Left lung (tissue), 4 donors: ENCODE measurements at regions not wholly inside any gene's neighbourhood (a gene's known extent, or its start where the extent isn't known, plus 50 kb on each side); places are given as distances from the start of the nearest gene placed in this dataset.

Experiments
- ATAC-seq: fragments of 200-7000 bp; cut with Tn5 transposase; one replicate; pipeline ENCODE4 v1.9.1; 2020; ENCODE audit warnings: moderate library complexity
- DNase-seq, 4 donors: peaks; one replicate each; pipeline ENCODE4 v3.0.0-alpha.2; 2013 to 2020
- H3K27ac ChIP-seq, 2 donors: fragments of 200-600 bp; sonication (generic) in 1 of 2; one replicate each; pipeline versions ENCODE4 v1.5.0 to v1.8.0; 2020 to 2021
- H3K27me3 ChIP-seq, 2 donors: fragments of 200-600 bp; sonication (generic) in 1 of 2; one replicate each; pipeline versions ENCODE4 v1.5.0 to v1.8.0; 2020 to 2021
- H3K36me3 ChIP-seq, 2 donors: fragments of 200-600 bp; sonication (generic) in 1 of 2; one replicate each; pipeline versions ENCODE4 v1.5.0 to v1.8.0; 2020 to 2021
- H3K4me1 ChIP-seq, 2 donors: fragments of 200-600 bp; one replicate each; pipeline ENCODE4 v1.8.0; 2021
- H3K4me3 ChIP-seq, 2 donors: fragments of 200-600 bp; sonication (generic) in 1 of 2; one replicate each; pipeline versions ENCODE4 v1.5.0 to v1.8.0; 2020 to 2021; ENCODE audit warnings: mild to moderate bottlenecking in 1 of 2
- H3K9me3 ChIP-seq, 2 donors: fragments of 200-600 bp; sonication (generic) in 1 of 2; one replicate each; pipeline versions ENCODE4 v1.5.0 to v1.8.0; 2020 to 2021
- intact Hi-C, 2 donors: fragments of 100-400 bp; cut with DNase I; formaldehyde crosslinking; loops; one replicate each; pipeline versions ENCODE4 v1.11.2 to v1.14.2; 2022
- TF ChIP-seq, protein P1 (sequence below), 2 donors: fragments of 200-600 bp; sonication (generic) in 1 of 2; IDR thresholded peaks; one replicate each; pipeline versions ENCODE4 v1.5.0 to v1.8.0; 2021; ENCODE audit warnings: antibody characterized with exemption in 2 of 2
- donor health status: DM: no; HTN: yes; CAD: no.
- donor health status: DM: no; HTN: no; CAD: no.

DNA sequence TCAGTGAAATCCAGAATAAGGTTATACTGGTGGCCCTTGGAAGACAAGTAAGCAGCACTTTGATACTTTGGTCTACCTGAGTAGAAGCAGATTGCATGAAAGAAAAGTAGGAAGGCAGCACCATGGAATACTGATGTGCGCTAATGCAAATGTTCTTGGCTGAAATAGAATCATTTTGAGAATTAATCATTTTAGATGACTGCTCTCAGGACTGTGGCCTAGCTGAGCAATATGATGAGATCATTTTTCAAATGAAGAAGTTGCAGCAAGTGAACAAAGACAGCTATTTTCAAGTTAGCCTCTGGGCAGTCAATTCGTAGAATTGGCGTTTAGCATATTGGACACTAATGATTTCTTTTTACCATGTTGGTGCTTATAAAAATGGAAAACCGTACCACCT, 483.5 kb downstream of the TMEM232 start:
- H3K9me3 ChIP-seq, result peaks cover 0 to 1% of the 10 kb centered on the region in 2 donors
- no peaks in the 10 kb centered on the region for H3K36me3 ChIP-seq
- no peaks in the 10 kb centered on the region for H3K4me1 ChIP-seq
- intact Hi-C loops, result no loop called here
- H3K27ac ChIP-seq, result no peak overlapping the region
- H3K27me3 ChIP-seq, result no peaks in the 10 kb centered on the region
- TF ChIP-seq, protein P1, sequence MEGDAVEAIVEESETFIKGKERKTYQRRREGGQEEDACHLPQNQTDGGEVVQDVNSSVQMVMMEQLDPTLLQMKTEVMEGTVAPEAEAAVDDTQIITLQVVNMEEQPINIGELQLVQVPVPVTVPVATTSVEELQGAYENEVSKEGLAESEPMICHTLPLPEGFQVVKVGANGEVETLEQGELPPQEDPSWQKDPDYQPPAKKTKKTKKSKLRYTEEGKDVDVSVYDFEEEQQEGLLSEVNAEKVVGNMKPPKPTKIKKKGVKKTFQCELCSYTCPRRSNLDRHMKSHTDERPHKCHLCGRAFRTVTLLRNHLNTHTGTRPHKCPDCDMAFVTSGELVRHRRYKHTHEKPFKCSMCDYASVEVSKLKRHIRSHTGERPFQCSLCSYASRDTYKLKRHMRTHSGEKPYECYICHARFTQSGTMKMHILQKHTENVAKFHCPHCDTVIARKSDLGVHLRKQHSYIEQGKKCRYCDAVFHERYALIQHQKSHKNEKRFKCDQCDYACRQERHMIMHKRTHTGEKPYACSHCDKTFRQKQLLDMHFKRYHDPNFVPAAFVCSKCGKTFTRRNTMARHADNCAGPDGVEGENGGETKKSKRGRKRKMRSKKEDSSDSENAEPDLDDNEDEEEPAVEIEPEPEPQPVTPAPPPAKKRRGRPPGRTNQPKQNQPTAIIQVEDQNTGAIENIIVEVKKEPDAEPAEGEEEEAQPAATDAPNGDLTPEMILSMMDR (IDR thresholded peaks at IDR 0.05), result no peak
- no peak for ATAC-seq
- no peak for DNase-seq
- H3K4me3 ChIP-seq, result no peak overlapping the region

DNA sequence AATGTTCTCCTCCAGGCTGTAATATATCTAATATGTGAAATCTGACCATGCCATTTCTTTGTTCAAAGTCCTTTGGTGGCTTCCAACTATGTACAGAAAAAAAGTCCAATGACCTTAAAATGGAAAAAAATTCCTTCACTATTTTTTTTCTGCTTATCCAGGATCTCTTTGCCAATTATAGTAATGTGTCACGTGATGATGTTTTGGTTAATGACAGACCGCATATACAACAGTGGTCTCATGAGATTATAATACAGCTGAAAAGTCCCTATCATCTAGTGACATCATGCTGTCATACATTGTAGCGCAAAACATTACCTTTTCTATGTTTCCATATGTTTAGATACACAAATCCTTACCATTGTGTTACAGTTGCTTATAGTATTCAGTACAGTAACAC, 477.6 kb downstream of the TMEM232 start:
- H3K4me1 ChIP-seq, result no peaks in the 10 kb centered on the region
- no peak overlapping the region for H3K4me3 ChIP-seq
- no peaks in the 10 kb centered on the region for H3K36me3 ChIP-seq
- no peaks in the 10 kb centered on the region for H3K27me3 ChIP-seq
- DNase-seq (no peak), ATAC-seq (no peak)
- no peaks in the 10 kb centered on the region for H3K9me3 ChIP-seq
- TF ChIP-seq, protein P1 (IDR thresholded peaks at IDR 0.05), result no peak
- H3K27ac ChIP-seq, result no peak overlapping the region
- intact Hi-C loops, result no loop called here

DNA sequence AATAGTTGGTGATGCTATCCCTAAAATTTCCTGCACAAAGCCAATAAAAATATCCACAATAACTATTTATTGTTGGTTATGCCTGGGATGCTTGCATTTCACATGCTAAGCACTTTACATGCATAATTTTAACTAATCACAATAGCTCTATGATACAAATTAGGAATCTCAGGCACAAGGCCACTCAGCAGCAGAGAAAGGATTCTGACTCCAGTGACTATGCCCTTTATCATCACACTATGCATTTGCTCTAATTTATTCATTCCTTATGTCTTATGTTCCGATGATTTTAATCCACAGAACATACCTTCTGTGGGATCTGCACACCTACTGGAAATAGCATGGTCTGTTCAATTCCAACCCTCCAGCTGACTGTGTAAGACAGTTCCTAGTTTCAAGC, 476.1 kb downstream of the TMEM232 start:
- Histone ChIP-seq H3K9me3 (no peaks in the 10 kb centered on the region), H3K27me3 (no peaks in the 10 kb centered on the region), H3K4me1 (no peaks in the 10 kb centered on the region), H3K27ac (no peak overlapping the region), H3K4me3 (no peak overlapping the region), H3K36me3 (no peaks in the 10 kb centered on the region)
- ATAC-seq (no peak), DNase-seq (no peak)
- TF ChIP-seq, protein P1 (IDR thresholded peaks at IDR 0.05), result no peak
- intact Hi-C loops, result no loop called here

DNA sequence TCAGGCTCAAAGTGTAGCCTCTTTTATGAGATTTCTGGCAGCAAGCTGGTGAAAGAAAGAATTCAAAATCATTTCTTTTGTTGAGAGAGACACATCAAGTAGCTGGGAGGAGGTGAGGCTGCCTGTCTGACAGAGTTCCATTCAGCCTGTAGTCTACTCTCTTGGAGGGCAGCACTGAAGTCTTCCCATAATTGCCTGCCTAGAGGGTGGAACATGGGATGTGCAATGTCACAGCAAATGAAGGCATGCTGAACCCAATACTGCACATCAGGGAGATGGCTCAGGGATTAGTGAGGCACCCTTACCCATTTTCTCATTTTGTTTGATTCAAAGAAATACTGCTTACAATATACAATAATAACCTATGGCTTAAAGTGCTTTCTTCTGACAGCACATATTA, 475.7 kb downstream of the TMEM232 start:
- no peak for ATAC-seq

DNA sequence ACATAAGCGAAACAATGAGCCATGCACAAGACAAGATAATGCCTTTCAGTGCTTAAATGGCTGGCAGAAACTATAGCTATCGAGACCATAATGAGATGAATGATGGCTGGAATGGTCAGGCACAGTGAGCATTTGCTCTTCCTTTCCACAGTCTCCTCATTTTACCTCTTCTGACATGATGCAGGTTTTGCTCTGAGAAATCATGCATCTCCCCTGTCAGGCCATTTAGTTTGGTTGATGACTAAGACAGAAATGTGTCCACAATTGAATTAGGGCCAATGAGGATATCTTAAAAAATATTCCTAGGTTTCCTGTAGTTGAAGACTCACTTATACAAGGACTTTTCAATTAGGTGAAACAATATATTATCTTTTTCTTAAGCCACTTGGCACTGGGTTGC, 475.1 kb downstream of the TMEM232 start:
- Histone ChIP-seq H3K27ac (no peak overlapping the region), H3K9me3 (no peaks in the 10 kb centered on the region), H3K27me3 (no peaks in the 10 kb centered on the region), H3K4me3 (no peak overlapping the region), H3K36me3 (no peaks in the 10 kb centered on the region), H3K4me1 (no peaks in the 10 kb centered on the region)
- ATAC-seq (no peak), DNase-seq (no peak)
- intact Hi-C loops, result no loop called here
- TF ChIP-seq, protein P1 (IDR thresholded peaks at IDR 0.05), result no peak

More for the DNA sequence above, 475.7 kb downstream of the TMEM232 start:
- no peaks in the 10 kb centered on the region for H3K9me3 ChIP-seq
- H3K27ac ChIP-seq, result no peak overlapping the region
- no peak for DNase-seq
- H3K4me3 ChIP-seq, result no peak overlapping the region
- TF ChIP-seq, protein P1 (IDR thresholded peaks at IDR 0.05), result no peak
- no peaks in the 10 kb centered on the region for H3K4me1 ChIP-seq
- H3K36me3 ChIP-seq, result no peaks in the 10 kb centered on the region
- no peaks in the 10 kb centered on the region for H3K27me3 ChIP-seq
- intact Hi-C loops, result no loop called here
